ENCODE measurements at regions not wholly inside any gene's neighbourhood (a gene's known extent, or its start where the extent isn't known, plus 50 kb on each side); places are given as distances from the start of the nearest gene placed in this dataset.
"Not testable (repeated sequence)": the region's sequence is repeated elsewhere in the genome, so short reads cannot be mapped to it uniquely, and the experiment has no call there.

DNA sequence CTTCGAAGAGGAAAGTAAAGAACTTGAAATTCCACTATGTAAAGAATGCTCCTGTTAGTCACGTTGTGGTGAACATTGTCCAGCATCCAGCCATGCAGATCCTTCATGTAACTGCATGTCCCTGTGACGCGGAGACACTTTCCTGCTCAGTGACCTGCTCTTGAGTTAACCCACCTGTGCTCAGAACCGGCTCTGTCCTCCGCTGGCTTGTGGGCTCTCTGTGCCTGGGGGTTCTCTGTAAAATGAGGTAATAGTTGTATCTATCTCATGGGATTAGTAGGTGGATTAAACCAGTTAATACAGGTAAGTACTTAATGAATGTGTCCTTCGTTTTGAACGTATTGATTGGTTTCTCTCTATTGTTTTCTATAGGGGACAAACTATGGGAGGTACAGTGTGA, 100.6 kb upstream of the FAM153A start:
- TF ChIP-seq EZH2phosphoT487 (IDR thresholded peaks at IDR 0.05; ENCODE audit: low read depth, severe bottlenecking, unreplicated experiment) = not testable (repeated sequence)
- TF ChIP-seq, protein P1, sequence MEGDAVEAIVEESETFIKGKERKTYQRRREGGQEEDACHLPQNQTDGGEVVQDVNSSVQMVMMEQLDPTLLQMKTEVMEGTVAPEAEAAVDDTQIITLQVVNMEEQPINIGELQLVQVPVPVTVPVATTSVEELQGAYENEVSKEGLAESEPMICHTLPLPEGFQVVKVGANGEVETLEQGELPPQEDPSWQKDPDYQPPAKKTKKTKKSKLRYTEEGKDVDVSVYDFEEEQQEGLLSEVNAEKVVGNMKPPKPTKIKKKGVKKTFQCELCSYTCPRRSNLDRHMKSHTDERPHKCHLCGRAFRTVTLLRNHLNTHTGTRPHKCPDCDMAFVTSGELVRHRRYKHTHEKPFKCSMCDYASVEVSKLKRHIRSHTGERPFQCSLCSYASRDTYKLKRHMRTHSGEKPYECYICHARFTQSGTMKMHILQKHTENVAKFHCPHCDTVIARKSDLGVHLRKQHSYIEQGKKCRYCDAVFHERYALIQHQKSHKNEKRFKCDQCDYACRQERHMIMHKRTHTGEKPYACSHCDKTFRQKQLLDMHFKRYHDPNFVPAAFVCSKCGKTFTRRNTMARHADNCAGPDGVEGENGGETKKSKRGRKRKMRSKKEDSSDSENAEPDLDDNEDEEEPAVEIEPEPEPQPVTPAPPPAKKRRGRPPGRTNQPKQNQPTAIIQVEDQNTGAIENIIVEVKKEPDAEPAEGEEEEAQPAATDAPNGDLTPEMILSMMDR (IDR thresholded peaks at IDR 0.05; ENCODE audit: poor library complexity) = not testable (repeated sequence)

Measured in hepatocyte (in vitro differentiated cells).